Effector memory CD8-positive, alpha-beta T cell (primary cell): ENCODE measurements at regions not wholly inside any gene's neighbourhood (a gene's known extent, or its start where the extent isn't known, plus 50 kb on each side); places are given as distances from the start of the nearest gene placed in this dataset.
"Not testable (repeated sequence)": the region's sequence is repeated elsewhere in the genome, so short reads cannot be mapped to it uniquely, and the experiment has no call there.

Experiments
- ATAC-seq: fragments of 150-1000 bp; cut with Tn5 transposase; replicated peaks from 2 replicates; pipeline ENCODE4 v1.10.0; 2021; ENCODE audit warnings: mild to moderate bottlenecking, moderate library complexity
- DNase-seq, 3 experiments: peaks; one replicate each; pipeline ENCODE4 v3.0.0; 2021
- H3K27ac Mint-ChIP-seq, 2 donors: one replicate each; pipeline ENCODE4 v1.8.0; 2022; ENCODE audit warnings: mild to moderate bottlenecking in 2 of 2, mixed read lengths in 2 of 2, moderate library complexity in 2 of 2
- H3K27me3 Mint-ChIP-seq, 2 donors: one replicate each; pipeline ENCODE4 v1.8.0; 2022; ENCODE audit warnings: mixed read lengths in 2 of 2
- H3K36me3 Mint-ChIP-seq: one replicate; pipeline ENCODE4 v1.8.0; 2022; ENCODE audit warnings: mild to moderate bottlenecking, moderate library complexity, mixed read lengths; ENCODE audit not compliant: insufficient read depth
- H3K4me1 Mint-ChIP-seq, 2 donors: one replicate each; pipeline ENCODE4 v1.8.0; 2022; ENCODE audit warnings: low read depth in 2 of 2, mixed read lengths in 2 of 2
- H3K4me3 Mint-ChIP-seq, 2 donors: one replicate each; pipeline ENCODE4 v1.8.0; 2022; ENCODE audit warnings: mild to moderate bottlenecking in 2 of 2, mixed read lengths in 2 of 2, moderate library complexity in 2 of 2
- H3K9me3 Mint-ChIP-seq, 2 donors: one replicate each; pipeline ENCODE4 v1.8.0; 2022; ENCODE audit warnings: mixed read lengths in 2 of 2

- peaks cover 8 to 23% of the 10 kb centered on the region in 2 donors for H3K27me3 Mint-ChIP-seq
- not testable (repeated sequence) for ATAC-seq, H3K36me3 Mint-ChIP-seq, H3K27ac Mint-ChIP-seq, H3K9me3 Mint-ChIP-seq, H3K4me3 Mint-ChIP-seq, H3K4me1 Mint-ChIP-seq, DNase-seq
Observed at GRCh38 chr7:25478221-25478620, 249.9 kb upstream of the NPVF start.

- Mint-ChIP-seq H3K27me3 (peaks cover 10 to 24% of the 10 kb centered on the region in 2 donors), H3K9me3 (no peaks in the 10 kb centered on the region), H3K4me1 (no peaks in the 10 kb centered on the region), H3K27ac (no peak overlapping the region), H3K4me3 (no peak overlapping the region), H3K36me3 (peaks cover 6% of the 10 kb centered on the region)
- DNase-seq (no peak), ATAC-seq (no peak)
Observed at GRCh38 chr7:25478925-25479324, 250.6 kb upstream of the NPVF start.

- no peak overlapping the region for H3K27ac Mint-ChIP-seq
- no peak overlapping the region for H3K4me3 Mint-ChIP-seq
- ATAC-seq (no peak), DNase-seq (no peak)
- peaks cover 3% of the 10 kb centered on the region for H3K36me3 Mint-ChIP-seq
- no peaks in the 10 kb centered on the region for H3K4me1 Mint-ChIP-seq
- H3K27me3 Mint-ChIP-seq: peaks cover 14% of the 10 kb centered on the region in 2 donors
- no peaks in the 10 kb centered on the region for H3K9me3 Mint-ChIP-seq
Observed at GRCh38 chr7:25481891-25482290, 253.6 kb upstream of the NPVF start.

GRCh38 chr7:25482631-25483030, 254.3 kb upstream of the NPVF start:
- Mint-ChIP-seq H3K27me3 (peaks cover 10 to 14% of the 10 kb centered on the region in 2 donors), H3K36me3 (no peaks in the 10 kb centered on the region), H3K27ac (no peak overlapping the region), H3K9me3 (no peaks in the 10 kb centered on the region), H3K4me1 (no peaks in the 10 kb centered on the region), H3K4me3 (no peak overlapping the region)
- no peak for ATAC-seq
- DNase-seq: no peak

GRCh38 chr7:25485026-25485425, 256.7 kb upstream of the NPVF start:
- no peak overlapping the region for H3K27ac Mint-ChIP-seq
- H3K27me3 Mint-ChIP-seq: peaks cover 10 to 20% of the 10 kb centered on the region in 2 donors
- ATAC-seq (no peak), DNase-seq (no peak)
- H3K4me3 Mint-ChIP-seq: no peak overlapping the region
- no peaks in the 10 kb centered on the region for H3K4me1 Mint-ChIP-seq
- H3K36me3 Mint-ChIP-seq: no peaks in the 10 kb centered on the region
- H3K9me3 Mint-ChIP-seq: no peaks in the 10 kb centered on the region

- H3K4me1 Mint-ChIP-seq: no peaks in the 10 kb centered on the region
- DNase-seq (no peak), ATAC-seq (no peak)
- H3K36me3 Mint-ChIP-seq: no peaks in the 10 kb centered on the region
- no peak overlapping the region for H3K4me3 Mint-ChIP-seq
- H3K9me3 Mint-ChIP-seq: no peaks in the 10 kb centered on the region
- no peak overlapping the region for H3K27ac Mint-ChIP-seq
- H3K27me3 Mint-ChIP-seq: peaks cover 10 to 20% of the 10 kb centered on the region in 2 donors
Observed at GRCh38 chr7:25486656-25487055, 258.4 kb upstream of the NPVF start.

- no peak for ATAC-seq
- no peak overlapping the region for H3K27ac Mint-ChIP-seq
- no peaks in the 10 kb centered on the region for H3K36me3 Mint-ChIP-seq
Observed at GRCh38 chr7:25493805-25494366, 265.6 kb upstream of the NPVF start.

GRCh38 chr7:25494896-25495295, 266.6 kb upstream of the NPVF start:
- no peaks in the 10 kb centered on the region for H3K9me3 Mint-ChIP-seq
- peaks cover 6% of the 10 kb centered on the region in 2 donors for H3K4me1 Mint-ChIP-seq
- no peak overlapping the region for H3K27ac Mint-ChIP-seq
- H3K36me3 Mint-ChIP-seq: no peaks in the 10 kb centered on the region
- H3K4me3 Mint-ChIP-seq: no peak overlapping the region
- no peaks in the 10 kb centered on the region for H3K27me3 Mint-ChIP-seq
- ATAC-seq (no peak), DNase-seq (no peak)

More at GRCh38 chr7:25493805-25494366, 265.6 kb upstream of the NPVF start:
- H3K9me3 Mint-ChIP-seq: no peaks in the 10 kb centered on the region
- DNase-seq: no peak
- H3K4me1 Mint-ChIP-seq: peaks cover 6% of the 10 kb centered on the region in 2 donors
- peaks cover 0 to under 1% of the 10 kb centered on the region in 2 donors for H3K27me3 Mint-ChIP-seq
- no peak overlapping the region for H3K4me3 Mint-ChIP-seq

- H3K4me3 Mint-ChIP-seq: no peak overlapping the region
- H3K27me3 Mint-ChIP-seq: no peaks in the 10 kb centered on the region
- peaks cover 6% of the 10 kb centered on the region in 2 donors for H3K4me1 Mint-ChIP-seq
- ATAC-seq (no peak), DNase-seq (no peak)
- no peak overlapping the region for H3K27ac Mint-ChIP-seq
- H3K36me3 Mint-ChIP-seq: no peaks in the 10 kb centered on the region
- H3K9me3 Mint-ChIP-seq: no peaks in the 10 kb centered on the region
Observed at GRCh38 chr7:25495342-25496250, 267.3 kb upstream of the NPVF start.

GRCh38 chr7:25496476-25497368, 268.4 kb upstream of the NPVF start:
- DNase-seq: no peak
- ATAC-seq: no peak
- Mint-ChIP-seq H3K36me3 (no peaks in the 10 kb centered on the region), H3K27me3 (peaks cover 0 to 4% of the 10 kb centered on the region in 2 donors), H3K27ac (no peak overlapping the region), H3K9me3 (no peaks in the 10 kb centered on the region), H3K4me1 (peaks cover 6% of the 10 kb centered on the region in 2 donors), H3K4me3 (peak overlapping the region in 1 of 2 donors; percentile 24)

GRCh38 chr7:25500393-25500921, 272.2 kb upstream of the NPVF start:
- H3K36me3 Mint-ChIP-seq: no peaks in the 10 kb centered on the region
- H3K4me3 Mint-ChIP-seq: no peak overlapping the region
- peaks cover under 1 to 9% of the 10 kb centered on the region in 2 donors for H3K27me3 Mint-ChIP-seq
- H3K9me3 Mint-ChIP-seq: no peaks in the 10 kb centered on the region
- no peak for ATAC-seq
- peaks cover 6% of the 10 kb centered on the region in 2 donors for H3K4me1 Mint-ChIP-seq
- no peak for DNase-seq
- H3K27ac Mint-ChIP-seq: no peak overlapping the region

GRCh38 chr7:25503306-25503705, 275.0 kb upstream of the NPVF start:
- no peaks in the 10 kb centered on the region for H3K9me3 Mint-ChIP-seq
- no peak overlapping the region for H3K27ac Mint-ChIP-seq
- no peak for DNase-seq
- no peaks in the 10 kb centered on the region for H3K4me1 Mint-ChIP-seq
- peaks cover 13 to 31% of the 10 kb centered on the region in 2 donors for H3K27me3 Mint-ChIP-seq
- no peak overlapping the region for H3K4me3 Mint-ChIP-seq
- no peak for ATAC-seq
- no peaks in the 10 kb centered on the region for H3K36me3 Mint-ChIP-seq

- H3K4me3 Mint-ChIP-seq: no peak overlapping the region
- ATAC-seq: no peak
- no peaks in the 10 kb centered on the region for H3K36me3 Mint-ChIP-seq
- no peak overlapping the region for H3K27ac Mint-ChIP-seq
- no peak for DNase-seq
- H3K27me3 Mint-ChIP-seq: peaks cover 0 to 16% of the 10 kb centered on the region in 2 donors
- no peaks in the 10 kb centered on the region for H3K4me1 Mint-ChIP-seq
- H3K9me3 Mint-ChIP-seq: no peaks in the 10 kb centered on the region
Observed at GRCh38 chr7:25512061-25512687, 283.9 kb upstream of the NPVF start.
